GM10248 (cell line): ENCODE measurements at regions not wholly inside any gene's neighbourhood (a gene's known extent, or its start where the extent isn't known, plus 50 kb on each side); places are given as distances from the start of the nearest gene placed in this dataset.
A peak's percentile ranks its signal among the peaks of the same experiment; 100 is the strongest.
"Not testable (repeated sequence)": the region's sequence is repeated elsewhere in the genome, so short reads cannot be mapped to it uniquely, and the experiment has no call there.

ENCODE experiments used
- CTCF ChIA-PET: fragments of 300-600 bp; sonication (Branson Sonifier 250); formaldehyde crosslinking; extraction: SDS; loops from one replicate; lab custom pipeline; 2021; ENCODE audit warnings: antibody characterized with exemption; lab: Yijun Ruan, JAX
- POLR2A ChIA-PET: fragments of 350-650 bp; sonication (Branson Sonifier 250); formaldehyde crosslinking; extraction: SDS; loops from one replicate; lab custom pipeline; 2020; ENCODE audit warnings: antibody characterized with exemption; lab: Yijun Ruan, JAX
- DNase-seq: peaks from one replicate; pipeline ENCODE4 v3.0.0; 2012; ENCODE audit errors: extremely low spot score
- CTCF ChIP-seq: IDR thresholded peaks from 2 replicates; pipeline ENCODE4 v1.5.1; 2012; ENCODE audit warnings: mild to moderate bottlenecking, low read depth; ENCODE audit errors: extremely low read depth, missing control alignments, control extremely low read depth

GRCh38 chr11:69912911-69913451 is 93.8 kb upstream of the FGF3 start:
- ChIA-PET POLR2A (no interaction called here), CTCF (interaction anchor here (1.0 kb wide), 2 partner anchors 279 to 284 kb away, joined by 4 to 9 read pairs; no protein-coding TSS in a partner anchor)
- no peak for TF ChIP-seq CTCF
- DNase-seq, result no peak

GRCh38 chr11:69913591-69914285 is 94.5 kb upstream of the FGF3 start:
- ChIA-PET POLR2A (no interaction called here), CTCF (interaction anchor here (1.0 kb wide), 1 partner anchor 283 kb away, joined by 9 read pairs; no protein-coding TSS in a partner anchor)
- DNase-seq, result no peak
- no peak for TF ChIP-seq CTCF

GRCh38 chr11:69914286-69915150 is 95.3 kb upstream of the FGF3 start:
- DNase-seq, result no peak
- CTCF ChIA-PET, result interaction anchor here (0.6 to 1.4 kb wide), 6 partner anchors 11 to 284 kb away, joined by 3 to 5 read pairs (median 4); no protein-coding TSS in a partner anchor
- POLR2A ChIA-PET, result no interaction called here
- TF ChIP-seq CTCF, result no peak

GRCh38 chr11:69915151-69915500 is 95.9 kb upstream of the FGF3 start:
- TF ChIP-seq CTCF, result no peak
- no peak for DNase-seq
- ChIA-PET CTCF (interaction anchor here (0.6 to 1.4 kb wide), 6 partner anchors 11 to 283 kb away, joined by 3 to 5 read pairs (median 4); no protein-coding TSS in a partner anchor), POLR2A (no interaction called here)

GRCh38 chr11:69915501-69916250 is 96.5 kb upstream of the FGF3 start:
- ChIA-PET CTCF (interaction anchor here (0.6 to 1.4 kb wide), 7 partner anchors 11 to 282 kb away, joined by 3 to 5 read pairs (median 4); no protein-coding TSS in a partner anchor), POLR2A (no interaction called here)
- peak; percentile 68 for TF ChIP-seq CTCF
- peak; percentile 66 for DNase-seq

- POLR2A ChIA-PET, DNase-seq: not testable (repeated sequence)
- CTCF ChIA-PET, result interaction anchor here (1.0 to 1.3 kb wide), 2 partner anchors 276 to 280 kb away, joined by 4 to 6 read pairs; no protein-coding TSS in a partner anchor
Measured at GRCh38 chr11:69916251-69916649, 97.0 kb upstream of the FGF3 start.
